ENCODE measurements at regions not wholly inside any gene's neighbourhood (a gene's known extent, or its start where the extent isn't known, plus 50 kb on each side); places are given as distances from the start of the nearest gene placed in this dataset.

DNA sequence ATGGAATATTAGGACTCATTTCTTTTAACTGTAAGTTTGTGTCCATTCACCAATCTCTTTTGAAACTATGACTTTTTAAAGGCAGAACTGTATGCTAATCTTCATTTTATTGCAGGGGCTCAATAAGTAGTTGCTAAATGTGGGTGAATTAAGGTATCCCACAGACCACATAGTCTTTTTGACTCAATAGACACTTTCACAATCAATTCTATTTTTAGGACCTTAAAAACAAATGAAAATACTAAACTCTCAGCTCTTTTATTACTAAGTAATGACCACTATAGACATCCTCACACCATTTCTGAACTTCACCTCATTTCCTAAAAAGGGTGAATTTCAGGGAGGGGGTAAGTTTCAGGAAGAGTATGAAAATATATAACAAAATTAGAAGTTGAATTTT is 106.8 kb upstream of the BEND6 start:
- intact Hi-C loops (cut with micrococcal nuclease) = no loop called here
- no peak for TF ChIP-seq CTCF (IDR thresholded peaks at IDR 0.05)
- no peak overlapping the region for H3K27ac ChIP-seq (ENCODE audit: low read depth in 1 of 2, low read length in 2 of 2)
- no peak overlapping the region for H3K4me2 ChIP-seq (replicated peaks; ENCODE audit: extremely low read depth, low read length, poor library complexity, severe bottlenecking)
- no peaks in the 10 kb centered on the region for H3K79me2 ChIP-seq (ENCODE audit: insufficient read depth, low read length)
- Mint-ChIP-seq H3K36me3 (no peaks in the 10 kb centered on the region), H3K4me1 (peaks cover 36% of the 10 kb centered on the region), H3K9me3 (peaks cover 0 to 2% (median 0%) of the 10 kb centered on the region in 7 donors), H3K4me3 (no peak overlapping the region), H3K27ac (no peak overlapping the region), H3K27me3 (ENCODE audit: low read depth in 3 of 3) (peaks cover 12 to 13% (median 13%) of the 10 kb centered on the region in 3 donors)
- H3K9ac ChIP-seq (ENCODE audit: insufficient read depth, low read length, poor library complexity, severe bottlenecking) = no peak overlapping the region
- H3K4me3 ChIP-seq (replicated peaks in 1 of 3; ENCODE audit: low read depth in 2 of 3, low read length in 3 of 3) = no peak overlapping the region
- no peaks in the 10 kb centered on the region for H3K27me3 ChIP-seq (ENCODE audit: control insufficient read depth in 2 of 2, insufficient read depth in 2 of 2, low read length in 2 of 2)
- H3K9me3 ChIP-seq (replicated peaks in 1 of 2; ENCODE audit: control insufficient read depth in 1 of 2, insufficient read depth in 1 of 2, low read length in 2 of 2) = no peaks in the 10 kb centered on the region
- H2AFZ ChIP-seq (ENCODE audit: insufficient read depth, low read depth, low read length, poor library complexity, severe bottlenecking) = no peak overlapping the region
- no peaks in the 10 kb centered on the region for H3K36me3 ChIP-seq (replicated peaks in 1 of 2; ENCODE audit: control insufficient read depth in 1 of 2, insufficient read depth in 2 of 2, low read length in 2 of 2)
- no peaks in the 10 kb centered on the region for H4K20me1 ChIP-seq (ENCODE audit: insufficient read depth, low read length)
- peaks cover 21 to 31% of the 10 kb centered on the region in 2 donors for H3K4me1 ChIP-seq (ENCODE audit: control insufficient read depth in 1 of 2, insufficient read depth in 2 of 2, low read length in 2 of 2)
- DNase-seq = no peak

- DNase-seq = no peak
- Histone ChIP-seq H3K9me3 (replicated peaks in 1 of 2; ENCODE audit: control insufficient read depth in 1 of 2, insufficient read depth in 1 of 2, low read length in 2 of 2) (no peaks in the 10 kb centered on the region), H3K4me2 (replicated peaks; ENCODE audit: extremely low read depth, low read length, poor library complexity, severe bottlenecking) (no peak overlapping the region), H3K27ac (ENCODE audit: low read depth in 1 of 2, low read length in 2 of 2) (no peak overlapping the region), H4K20me1 (ENCODE audit: insufficient read depth, low read length) (no peaks in the 10 kb centered on the region), H3K4me1 (ENCODE audit: control insufficient read depth in 1 of 2, insufficient read depth in 2 of 2, low read length in 2 of 2) (peaks cover 13 to 22% of the 10 kb centered on the region in 2 donors), H3K27me3 (ENCODE audit: control insufficient read depth in 2 of 2, insufficient read depth in 2 of 2, low read length in 2 of 2) (no peaks in the 10 kb centered on the region), H3K36me3 (replicated peaks in 1 of 2; ENCODE audit: control insufficient read depth in 1 of 2, insufficient read depth in 2 of 2, low read length in 2 of 2) (no peaks in the 10 kb centered on the region), H3K79me2 (ENCODE audit: insufficient read depth, low read length) (no peaks in the 10 kb centered on the region), H3K4me3 (replicated peaks in 1 of 3; ENCODE audit: low read depth in 2 of 3, low read length in 3 of 3) (no peak overlapping the region), H2AFZ (ENCODE audit: insufficient read depth, low read depth, low read length, poor library complexity, severe bottlenecking) (no peak overlapping the region), H3K9ac (ENCODE audit: insufficient read depth, low read length, poor library complexity, severe bottlenecking) (no peak overlapping the region)
- Mint-ChIP-seq H3K4me3 (no peak overlapping the region), H3K27ac (peak overlapping the region in 2 of 7 donors; percentile 4 to 63), H3K27me3 (ENCODE audit: low read depth in 3 of 3) (peaks cover 8 to 13% (median 12%) of the 10 kb centered on the region in 3 donors), H3K36me3 (no peaks in the 10 kb centered on the region), H3K9me3 (no peaks in the 10 kb centered on the region), H3K4me1 (peaks cover 30% of the 10 kb centered on the region)
- no CpG with 5 or more reads among the region's 3 CpGs for WGBS (ENCODE audit: insufficient coverage)
- TF ChIP-seq CTCF (IDR thresholded peaks at IDR 0.05) = no peak
- intact Hi-C loops (cut with micrococcal nuclease) = no loop called here
Observed at GRCh38 chr6:56845032-56845431, 109.9 kb upstream of the BEND6 start.
